ENCODE measurements at regions not wholly inside any gene's neighbourhood (a gene's known extent, or its start where the extent isn't known, plus 50 kb on each side); places are given as distances from the start of the nearest gene placed in this dataset.

- DNase-seq (ENCODE audit: low read depth), result no peak
- H3K4me3 ChIP-seq (ENCODE audit: control insufficient read depth, low read depth, low read length), result no peak overlapping the region
- no peak for TF ChIP-seq CTCF (conservative IDR thresholded peaks at IDR 0.05; ENCODE audit: control insufficient read depth, insufficient read depth, low read depth, low read length)
Measured at GRCh38 chr5:159836691-159837090, 79.6 kb upstream of the ADRA1B start.

GRCh38 chr5:159837860-159838259, 78.4 kb upstream of the ADRA1B start:
- no peak overlapping the region for H3K4me3 ChIP-seq (ENCODE audit: control insufficient read depth, low read depth, low read length)
- no peak for TF ChIP-seq CTCF (conservative IDR thresholded peaks at IDR 0.05; ENCODE audit: control insufficient read depth, insufficient read depth, low read depth, low read length)
- no peak for DNase-seq (ENCODE audit: low read depth)

- peak; percentile 31 for DNase-seq (ENCODE audit: low read depth)
- no peak overlapping the region for H3K4me3 ChIP-seq (ENCODE audit: control insufficient read depth, low read depth, low read length)
- no peak for TF ChIP-seq CTCF (conservative IDR thresholded peaks at IDR 0.05; ENCODE audit: control insufficient read depth, insufficient read depth, low read depth, low read length)
Measured at GRCh38 chr5:159838551-159839222, 77.6 kb upstream of the ADRA1B start.

- DNase-seq (ENCODE audit: low read depth), result no peak
- TF ChIP-seq CTCF (conservative IDR thresholded peaks at IDR 0.05; ENCODE audit: control insufficient read depth, insufficient read depth, low read depth, low read length), result no peak
- H3K4me3 ChIP-seq (ENCODE audit: control insufficient read depth, low read depth, low read length), result no peak overlapping the region
Measured at GRCh38 chr5:159844267-159845121, 71.8 kb upstream of the ADRA1B start.

- TF ChIP-seq CTCF (conservative IDR thresholded peaks at IDR 0.05; ENCODE audit: control insufficient read depth, insufficient read depth, low read depth, low read length), result no peak
- H3K4me3 ChIP-seq (ENCODE audit: control insufficient read depth, low read depth, low read length), result no peak overlapping the region
- peak; percentile 91 for DNase-seq (ENCODE audit: low read depth)
Measured at GRCh38 chr5:159849437-159850083, 66.7 kb upstream of the ADRA1B start.

GRCh38 chr5:159850160-159850559, 66.1 kb upstream of the ADRA1B start:
- no peak overlapping the region for H3K4me3 ChIP-seq (ENCODE audit: control insufficient read depth, low read depth, low read length)
- DNase-seq (ENCODE audit: low read depth), result peak; percentile 90
- TF ChIP-seq CTCF (conservative IDR thresholded peaks at IDR 0.05; ENCODE audit: control insufficient read depth, insufficient read depth, low read depth, low read length), result no peak

Data from fibroblast of mammary gland (primary cell).